ENCODE measurements at regions not wholly inside any gene's neighbourhood (a gene's known extent, or its start where the extent isn't known, plus 50 kb on each side); places are given as distances from the start of the nearest gene placed in this dataset.
"Not testable (repeated sequence)": the region's sequence is repeated elsewhere in the genome, so short reads cannot be mapped to it uniquely, and the experiment has no call there.

DNA sequence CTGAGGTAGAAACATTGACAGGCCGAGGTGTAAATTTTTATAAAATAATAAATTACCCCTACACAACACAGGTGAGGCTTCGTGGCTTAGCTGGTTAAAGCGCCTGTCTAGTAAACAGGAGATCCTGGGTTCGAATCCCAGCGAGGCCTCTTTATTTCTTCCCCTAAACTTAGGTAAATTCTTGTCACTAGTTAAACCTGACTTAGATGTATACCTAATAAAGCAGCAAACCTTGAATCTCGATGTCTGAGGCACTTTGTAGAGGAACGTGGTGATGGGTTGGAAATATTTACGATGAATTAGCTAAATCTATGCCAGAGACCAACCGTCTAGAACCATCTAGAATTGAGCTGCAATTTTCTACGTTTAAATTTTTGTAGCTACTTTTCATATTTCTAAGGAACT is 185.6 kb downstream of the OR2B2 start:
- DNase-seq, result no peak

- no peak for DNase-seq
Observed at GRCh38 chr6:27720607-27721580, 191.3 kb downstream of the OR2B2 start.

DNA sequence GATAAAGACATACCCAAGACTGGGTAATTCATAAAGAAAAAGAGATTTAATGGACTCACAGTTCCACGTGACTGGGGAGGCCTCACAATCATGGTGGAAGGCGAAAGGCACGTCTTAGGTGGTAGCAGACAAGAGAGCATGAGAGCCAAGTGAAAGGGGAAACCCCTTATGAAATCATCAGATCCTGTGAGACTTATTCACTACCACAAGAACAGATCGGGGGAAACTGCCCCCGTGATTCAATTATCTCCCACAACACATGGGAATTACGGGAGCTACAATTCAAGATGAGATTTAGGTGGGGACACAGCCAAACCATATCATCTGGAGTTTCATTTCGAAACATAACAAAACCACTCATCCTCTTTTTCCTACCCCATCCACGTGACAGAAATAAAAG is 193.2 kb downstream of the OR2B2 start:
- not testable (repeated sequence) for DNase-seq

GRCh38 chr6:27706431-27706830 is 205.8 kb downstream of the OR2B2 start:
- no peak for DNase-seq

DNA sequence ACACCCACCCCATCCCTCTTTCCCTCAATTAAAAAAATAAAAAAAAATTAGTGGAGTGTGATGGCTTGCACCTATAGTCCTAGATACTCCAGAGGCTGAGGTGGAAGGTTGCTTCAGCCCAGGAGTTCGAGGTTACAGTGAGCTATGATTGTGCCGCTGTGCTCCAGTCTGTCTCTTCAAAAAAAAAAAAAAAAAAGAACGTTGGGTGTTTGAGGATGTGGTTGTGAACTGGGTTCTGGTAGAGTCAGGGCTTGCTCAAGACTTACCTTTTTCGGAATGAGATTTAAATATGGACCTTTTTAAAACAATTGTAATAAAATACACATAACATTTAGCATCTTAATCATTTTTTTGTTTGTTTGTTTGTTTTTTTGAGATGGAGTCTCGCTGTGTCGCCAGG is 211.9 kb downstream of the OR2B2 start:
- no peak for DNase-seq

DNA sequence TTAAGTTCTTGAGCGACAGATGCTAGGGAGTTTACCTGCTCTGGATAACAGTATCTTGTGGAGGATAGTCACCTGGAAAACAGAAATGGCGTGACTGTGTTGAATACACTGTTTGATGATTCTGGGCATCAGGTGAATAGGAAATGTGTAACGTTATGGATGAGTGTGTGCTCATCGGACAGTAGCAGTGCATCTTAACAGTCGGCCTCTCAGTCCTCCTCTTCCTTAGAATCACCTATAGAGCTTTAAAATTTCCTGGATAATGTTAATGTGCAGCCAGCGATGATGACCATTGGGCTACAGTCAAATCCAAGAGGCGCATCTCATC is 217.7 kb downstream of the OR2B2 start:
- no peak for DNase-seq

DNA sequence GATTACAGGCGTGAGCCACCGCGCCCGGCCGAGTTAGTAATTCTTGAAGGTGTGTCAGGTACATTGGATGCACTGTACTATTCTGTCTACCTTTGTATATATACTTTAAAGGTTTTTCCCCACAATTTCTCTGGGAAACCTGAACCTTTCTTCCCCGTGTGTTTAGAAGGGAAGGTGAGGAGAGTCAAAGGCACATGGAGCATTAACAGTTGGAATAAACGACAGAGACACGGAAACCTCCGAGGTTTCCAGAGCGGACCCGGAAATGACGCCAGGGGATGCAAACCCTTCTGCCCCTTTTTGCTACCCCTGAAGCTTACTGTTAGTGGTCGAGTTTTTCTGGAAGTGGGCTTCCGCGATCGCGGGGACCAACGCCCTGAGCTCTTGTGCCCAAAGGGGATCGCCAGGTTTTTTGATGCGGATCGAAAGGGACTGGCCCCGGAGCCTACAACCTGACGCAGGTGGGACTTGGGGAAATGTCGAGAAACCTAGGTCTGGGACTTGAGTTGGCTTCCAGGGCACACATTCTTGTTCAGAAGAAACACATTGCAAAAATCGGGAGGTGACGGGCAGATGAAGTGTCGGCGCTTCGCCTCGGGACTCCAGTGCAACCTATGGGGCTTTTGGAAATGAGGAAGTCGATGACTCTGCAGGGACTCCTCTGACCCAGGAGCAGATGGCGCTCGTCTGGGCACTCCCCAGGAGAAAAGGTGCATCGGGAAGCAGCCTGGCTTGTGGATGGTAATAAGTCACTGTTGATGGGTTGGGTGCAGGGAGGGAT is 218.2 kb downstream of the OR2B2 start:
- DNase-seq, result peak in 3 of 6 experiments; percentile 16 to 42 (median 23)

DNA sequence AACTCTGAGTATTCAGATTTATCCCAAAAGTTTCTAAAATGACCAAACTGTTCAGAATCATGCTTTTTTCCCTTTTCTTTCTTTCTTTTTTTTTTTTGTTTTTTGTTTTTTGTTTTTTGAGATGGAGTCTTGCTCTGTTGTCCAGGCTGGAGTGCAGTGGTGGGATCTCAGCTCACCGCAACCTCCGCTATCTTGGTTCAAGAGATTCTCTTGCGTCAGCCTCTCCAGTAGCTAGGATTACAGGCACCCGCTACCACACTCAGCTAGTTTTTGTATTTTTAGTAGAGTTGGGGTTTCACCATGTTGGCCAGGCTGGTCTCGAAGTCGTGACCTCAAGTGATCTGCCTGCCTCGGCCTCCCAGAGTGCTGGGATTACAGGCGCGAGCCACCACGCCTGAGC is 219.2 kb upstream of the ZNF184 start:
- DNase-seq, result not testable (repeated sequence)

DNA sequence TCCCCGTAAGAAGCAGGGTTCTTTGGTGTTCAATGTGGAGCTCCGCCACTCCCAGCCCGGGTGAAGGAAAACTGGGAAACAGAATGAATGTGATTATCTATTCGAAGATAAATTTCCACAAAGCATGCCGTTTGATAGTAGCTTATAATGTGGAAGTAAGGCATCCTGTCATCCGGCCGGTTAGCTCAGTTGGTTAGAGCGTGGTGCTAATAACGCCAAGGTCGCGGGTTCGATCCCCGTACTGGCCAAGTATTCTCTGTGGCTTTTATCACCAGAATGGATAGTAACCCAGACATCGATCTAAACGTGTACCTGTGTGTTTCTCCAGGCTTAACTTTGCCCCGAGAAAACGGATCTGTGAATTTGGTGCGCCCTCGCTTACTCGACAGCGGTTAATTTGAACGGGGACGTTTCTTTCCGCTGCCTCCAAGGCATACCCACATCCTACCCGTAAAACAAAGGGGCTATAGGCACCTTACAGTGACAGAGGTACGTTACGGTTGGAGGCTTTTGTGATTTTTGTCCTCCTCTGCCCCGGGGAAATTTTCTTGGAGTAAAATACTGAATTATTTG is 215.2 kb upstream of the ZNF184 start:
- peak; percentile 79 to 90 (median 84) for DNase-seq

DNA sequence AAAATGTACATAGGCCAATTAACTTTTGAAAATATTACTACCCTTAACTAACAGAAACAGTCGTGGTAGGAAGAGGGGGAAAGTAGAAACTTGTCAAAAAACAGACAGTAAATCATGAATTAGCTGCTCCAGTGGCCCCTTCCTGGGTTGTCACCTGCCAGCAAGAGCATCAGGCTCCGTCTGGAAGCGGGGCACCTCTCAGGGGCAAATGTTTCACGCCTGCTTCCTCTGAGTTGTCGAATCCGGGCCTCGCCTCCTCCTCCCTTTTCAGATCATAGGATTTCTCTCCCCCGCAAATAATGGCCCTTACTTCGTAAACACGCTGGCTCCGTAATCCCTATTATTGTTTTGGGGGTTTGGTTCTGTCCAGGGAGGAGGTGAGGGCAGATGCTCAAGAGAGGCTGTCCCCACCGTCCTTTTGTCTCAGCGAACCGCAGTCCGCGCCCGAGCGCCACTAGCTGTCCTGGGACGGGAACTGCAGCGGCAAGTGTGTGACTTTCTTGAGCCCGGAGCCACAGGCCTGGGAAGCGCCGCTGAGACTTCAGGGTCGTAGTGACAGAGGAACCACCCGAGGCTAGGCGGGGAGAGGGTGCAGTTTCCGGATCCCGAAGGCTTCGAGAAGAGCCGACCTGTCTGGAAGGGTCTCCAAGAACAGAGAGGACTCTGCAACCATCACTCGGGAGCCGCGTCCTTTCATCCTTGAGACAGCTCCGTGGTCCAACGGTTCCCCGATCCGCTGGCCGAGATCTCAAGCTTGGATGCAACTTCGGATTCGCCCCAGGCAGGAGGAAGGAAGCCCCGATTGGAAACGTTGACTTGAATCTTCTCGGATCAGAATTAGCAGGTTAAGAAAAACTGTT is 214.5 kb upstream of the ZNF184 start:
- peak; percentile 45 to 78 (median 62) for DNase-seq

DNA sequence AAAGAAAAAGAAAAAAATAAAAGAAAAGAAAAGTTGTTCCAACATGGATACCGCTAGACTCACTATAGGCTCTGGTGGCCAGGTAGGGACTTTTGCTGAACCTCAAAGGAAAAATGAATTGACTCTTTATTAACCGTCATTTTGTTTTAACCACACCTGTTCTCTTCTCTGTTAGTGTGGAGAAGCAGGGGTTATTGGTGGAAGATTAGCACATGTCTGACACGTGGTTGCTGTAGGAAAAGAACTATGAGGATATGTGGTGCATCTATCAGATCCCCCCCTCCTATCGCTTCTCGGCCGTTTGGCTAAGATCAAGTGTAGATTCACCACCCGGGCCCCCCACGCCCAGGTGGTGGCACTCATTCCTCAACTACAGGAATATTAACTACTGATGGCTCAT is 212.4 kb upstream of the ZNF184 start:
- no peak for DNase-seq

DNA sequence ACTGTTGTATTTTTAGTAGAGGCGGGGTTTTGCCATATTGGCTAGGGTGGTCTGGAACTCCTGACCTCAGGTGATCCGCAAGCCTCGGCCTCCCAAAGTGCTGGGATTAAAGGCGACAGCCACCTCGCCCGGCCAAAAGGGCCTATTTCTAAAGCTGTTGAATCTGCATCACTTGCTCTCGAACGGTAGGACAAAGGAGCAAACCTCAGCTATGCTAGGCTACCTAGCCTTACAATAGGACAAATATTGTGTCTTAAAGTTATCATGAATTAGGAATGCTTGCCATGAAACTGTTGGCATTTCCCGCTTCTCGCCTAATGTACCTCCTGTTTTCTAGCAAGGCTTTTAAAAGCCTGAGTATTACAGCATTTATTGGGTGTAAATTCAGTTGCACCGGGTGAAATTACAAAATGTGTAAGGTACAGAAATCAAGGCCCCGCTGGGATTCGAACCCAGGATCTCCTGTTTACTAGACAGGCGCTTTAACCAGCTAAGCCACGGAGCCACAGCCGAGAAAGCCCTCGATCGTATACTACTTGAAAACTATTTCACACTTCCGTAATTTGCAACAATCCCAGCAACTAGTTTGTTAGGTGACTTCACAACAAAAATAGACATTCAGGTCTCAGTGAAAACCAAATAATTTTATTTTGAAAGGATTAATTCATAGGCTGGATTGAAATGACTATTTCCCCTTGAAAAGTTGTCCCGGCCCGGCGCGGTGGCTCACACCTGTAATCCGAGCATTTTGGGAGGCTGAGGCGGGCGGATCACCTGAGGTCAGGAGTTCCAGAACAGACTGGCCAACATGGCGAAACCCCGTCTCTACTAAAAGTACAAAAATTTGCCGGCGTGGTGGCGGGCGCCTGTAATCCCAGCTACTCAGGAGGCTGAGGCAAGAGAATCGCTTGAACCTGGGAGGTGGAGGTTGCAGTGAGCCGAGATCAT is 211.6 kb upstream of the ZNF184 start:
- peak; percentile 23 to 57 (median 31) for DNase-seq

GRCh38 chr6:27679964-27680694 is 207.2 kb upstream of the ZNF184 start:
- peak in 1 of 6 experiments; percentile 31 for DNase-seq

- DNase-seq, result peak in 1 of 6 experiments; percentile 39
Observed at GRCh38 chr6:27679308-27679963, 206.5 kb upstream of the ZNF184 start.

GRCh38 chr6:27678469-27678868 is 205.6 kb upstream of the ZNF184 start:
- DNase-seq, result no peak

- DNase-seq, result no peak
Observed at GRCh38 chr6:27674882-27675281, 202.0 kb upstream of the ZNF184 start.

- DNase-seq, result peak in 1 of 6 experiments; percentile 31
Observed at GRCh38 chr6:27672113-27672799, 199.4 kb upstream of the ZNF184 start.

GRCh38 chr6:27669624-27670301 is 196.9 kb upstream of the ZNF184 start:
- DNase-seq, result peak in 2 of 6 experiments; percentile 28 to 58

DNA sequence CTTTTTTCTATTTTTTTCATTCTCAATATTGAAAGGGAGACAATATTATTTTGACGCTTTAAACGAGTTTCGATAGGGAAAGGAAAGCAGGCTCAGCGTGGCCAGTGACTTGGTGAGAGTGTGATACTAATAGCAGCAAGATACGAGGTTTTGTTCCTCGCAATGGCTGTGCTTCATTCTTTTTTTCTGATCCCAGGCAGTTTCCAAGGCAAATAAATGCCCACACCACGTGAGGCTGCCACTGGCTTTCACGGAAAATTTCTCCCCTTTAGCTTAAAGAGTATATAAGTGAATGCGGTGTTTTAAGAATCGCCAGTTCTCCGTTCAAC is 196.4 kb upstream of the ZNF184 start:
- no peak for DNase-seq
